ENCODE measurements at regions not wholly inside any gene's neighbourhood (a gene's known extent, or its start where the extent isn't known, plus 50 kb on each side); places are given as distances from the start of the nearest gene placed in this dataset.

GRCh38 chr6:169965657-169966311 lies 214.4 kb downstream of the ERMARD start:
- DNase-seq (ENCODE audit: insufficient read length, low spot score) (no peak), FAIRE-seq (no peak)
- TF ChIP-seq POLR2AphosphoS5 (IDR thresholded peaks at IDR 0.05; ENCODE audit: low read depth, low read length) (no peak), SPI1 (IDR thresholded peaks at IDR 0.05; ENCODE audit: low read depth, low read length) (no peak), POLR2A (IDR thresholded peaks at IDR 0.05; ENCODE audit: low read depth, low read length) (no peak), PAX5 (IDR thresholded peaks at IDR 0.05; ENCODE audit: insufficient read depth, low read length, severe bottlenecking) (no peak), TAF1 (IDR thresholded peaks at IDR 0.05; ENCODE audit: low read depth, low read length) (no peak), POU2F2 (IDR thresholded peaks at IDR 0.05; ENCODE audit: low read depth, low read length) (no peak)

GRCh38 chr6:169965239-169965638 lies 213.8 kb downstream of the ERMARD start:
- TF ChIP-seq POLR2A (IDR thresholded peaks at IDR 0.05; ENCODE audit: low read depth, low read length) (no peak), TAF1 (IDR thresholded peaks at IDR 0.05; ENCODE audit: low read depth, low read length) (no peak), POLR2AphosphoS5 (IDR thresholded peaks at IDR 0.05; ENCODE audit: low read depth, low read length) (no peak), SPI1 (IDR thresholded peaks at IDR 0.05; ENCODE audit: low read depth, low read length) (no peak), PAX5 (IDR thresholded peaks at IDR 0.05; ENCODE audit: insufficient read depth, low read length, severe bottlenecking) (no peak), POU2F2 (IDR thresholded peaks at IDR 0.05; ENCODE audit: low read depth, low read length) (no peak)
- no peak for FAIRE-seq

GRCh38 chr6:169964486-169965180 lies 213.2 kb downstream of the ERMARD start:
- FAIRE-seq, result no peak
- TF ChIP-seq TAF1 (IDR thresholded peaks at IDR 0.05; ENCODE audit: low read depth, low read length), result no peak
- TF ChIP-seq POLR2AphosphoS5 (IDR thresholded peaks at IDR 0.05; ENCODE audit: low read depth, low read length), result no peak
- no peak for TF ChIP-seq SPI1 (IDR thresholded peaks at IDR 0.05; ENCODE audit: low read depth, low read length)
- TF ChIP-seq PAX5 (IDR thresholded peaks at IDR 0.05; ENCODE audit: insufficient read depth, low read length, severe bottlenecking), result no peak
- no peak for TF ChIP-seq POU2F2 (IDR thresholded peaks at IDR 0.05; ENCODE audit: low read depth, low read length)
- no peak for TF ChIP-seq POLR2A (IDR thresholded peaks at IDR 0.05; ENCODE audit: low read depth, low read length)
- DNase-seq (ENCODE audit: insufficient read length, low spot score), result no peak

More at GRCh38 chr6:169965239-169965638, 213.8 kb downstream of the ERMARD start:
- DNase-seq (ENCODE audit: insufficient read length, low spot score), result no peak

- DNase-seq (ENCODE audit: insufficient read length, low spot score) (peak; percentile 1), FAIRE-seq (no peak)
- TF ChIP-seq POLR2A (IDR thresholded peaks at IDR 0.05; ENCODE audit: low read depth, low read length) (no peak), POLR2AphosphoS5 (IDR thresholded peaks at IDR 0.05; ENCODE audit: low read depth, low read length) (no peak), SPI1 (IDR thresholded peaks at IDR 0.05; ENCODE audit: low read depth, low read length) (no peak), TAF1 (IDR thresholded peaks at IDR 0.05; ENCODE audit: low read depth, low read length) (no peak), PAX5 (IDR thresholded peaks at IDR 0.05; ENCODE audit: insufficient read depth, low read length, severe bottlenecking) (no peak), POU2F2 (IDR thresholded peaks at IDR 0.05; ENCODE audit: low read depth, low read length) (no peak)
These were observed 212.3 kb downstream of the ERMARD start for GRCh38 chr6:169963581-169964297.

GRCh38 chr6:169962604-169963469 lies 211.4 kb downstream of the ERMARD start:
- FAIRE-seq, result no peak
- TF ChIP-seq PAX5 (IDR thresholded peaks at IDR 0.05; ENCODE audit: insufficient read depth, low read length, severe bottlenecking) (no peak), SPI1 (IDR thresholded peaks at IDR 0.05; ENCODE audit: low read depth, low read length) (no peak), TAF1 (IDR thresholded peaks at IDR 0.05; ENCODE audit: low read depth, low read length) (no peak), POU2F2 (IDR thresholded peaks at IDR 0.05; ENCODE audit: low read depth, low read length) (no peak), POLR2AphosphoS5 (IDR thresholded peaks at IDR 0.05; ENCODE audit: low read depth, low read length) (no peak), POLR2A (IDR thresholded peaks at IDR 0.05; ENCODE audit: low read depth, low read length) (no peak)
- DNase-seq (ENCODE audit: insufficient read length, low spot score), result no peak

- TF ChIP-seq POU2F2 (IDR thresholded peaks at IDR 0.05; ENCODE audit: low read depth, low read length) (no peak), TAF1 (IDR thresholded peaks at IDR 0.05; ENCODE audit: low read depth, low read length) (no peak), SPI1 (IDR thresholded peaks at IDR 0.05; ENCODE audit: low read depth, low read length) (no peak), PAX5 (IDR thresholded peaks at IDR 0.05; ENCODE audit: insufficient read depth, low read length, severe bottlenecking) (no peak), POLR2A (IDR thresholded peaks at IDR 0.05; ENCODE audit: low read depth, low read length) (no peak), POLR2AphosphoS5 (IDR thresholded peaks at IDR 0.05; ENCODE audit: low read depth, low read length) (no peak)
- DNase-seq (ENCODE audit: insufficient read length, low spot score), result no peak
- FAIRE-seq, result no peak
These were observed 210.5 kb downstream of the ERMARD start for GRCh38 chr6:169961772-169962561.

- FAIRE-seq, result no peak
- TF ChIP-seq POLR2AphosphoS5 (IDR thresholded peaks at IDR 0.05; ENCODE audit: low read depth, low read length), result no peak
- TF ChIP-seq TAF1 (IDR thresholded peaks at IDR 0.05; ENCODE audit: low read depth, low read length), result no peak
- TF ChIP-seq POLR2A (IDR thresholded peaks at IDR 0.05; ENCODE audit: low read depth, low read length), result no peak
- TF ChIP-seq PAX5 (IDR thresholded peaks at IDR 0.05; ENCODE audit: insufficient read depth, low read length, severe bottlenecking), result no peak
- TF ChIP-seq POU2F2 (IDR thresholded peaks at IDR 0.05; ENCODE audit: low read depth, low read length), result no peak
- TF ChIP-seq SPI1 (IDR thresholded peaks at IDR 0.05; ENCODE audit: low read depth, low read length), result no peak
- no peak for DNase-seq (ENCODE audit: insufficient read length, low spot score)
These were observed 209.6 kb downstream of the ERMARD start for GRCh38 chr6:169960886-169961611.
